Vagina (tissue), 2 donors: ENCODE measurements at regions not wholly inside any gene's neighbourhood (a gene's known extent, or its start where the extent isn't known, plus 50 kb on each side); places are given as distances from the start of the nearest gene placed in this dataset.

Experiments
- DNase-seq, 2 donors: peaks; one replicate each; pipeline ENCODE4 v3.0.0-alpha.2; 2017; ENCODE audit errors: extremely low spot score in 2 of 2
- H3K27ac ChIP-seq: fragments of 200-600 bp; sonication (generic); one replicate; pipeline ENCODE4 v1.5.1; 2019
- H3K27me3 ChIP-seq: fragments of 200-600 bp; sonication (generic); one replicate; pipeline ENCODE4 v1.5.1; 2019
- H3K36me3 ChIP-seq, 2 donors: fragments of 200-600 bp; sonication (generic); one replicate each; pipeline ENCODE4 v1.5.1; 2017 to 2019
- H3K4me1 ChIP-seq: fragments of 200-600 bp; sonication (generic); one replicate; pipeline ENCODE4 v1.5.1; 2019
- H3K4me3 ChIP-seq, 2 donors: fragments of 200-600 bp; sonication (generic); 1 replicate in 1 of 2; 2 replicates in 1 of 2; pipeline ENCODE4 v1.5.1; 2016 to 2019
- H3K9me3 ChIP-seq: fragments of 200-600 bp; sonication (generic); one replicate; pipeline ENCODE4 v1.5.1; 2019
- CTCF ChIP-seq, 3 experiments: fragments of 450-650 bp in 2 of 3; fragments of 200-600 bp in 1 of 3; sonication (generic) in 1 of 3; IDR thresholded peaks; one replicate each; pipeline ENCODE4 v1.5.1; 2017 to 2019; ENCODE audit warnings: antibody characterized with exemption in 3 of 3, mild to moderate bottlenecking in 2 of 3, moderate library complexity in 2 of 3
- POLR2A ChIP-seq, 2 donors: fragments of 450-650 bp; IDR thresholded peaks; one replicate each; pipeline ENCODE4 v1.6.1; 2017; ENCODE audit warnings: antibody characterized with exemption in 2 of 2, mild to moderate bottlenecking in 2 of 2, moderate library complexity in 2 of 2
- POLR2AphosphoS5 ChIP-seq, 2 donors: sonication (generic); formaldehyde crosslinking; IDR thresholded peaks; one replicate each; pipeline ENCODE4 v1.9.0; 2017; ENCODE audit warnings: antibody characterized with exemption in 2 of 2, mild to moderate bottlenecking in 2 of 2, low read depth in 1 of 2; ENCODE audit not compliant: insufficient read depth in 1 of 2
- intact Hi-C: fragments of 100-400 bp; cut with DNase I; formaldehyde crosslinking; loops from one replicate; pipeline ENCODE4 v1.15.1; 2023

- H3K9me3 ChIP-seq: no peaks in the 10 kb centered on the region
- H3K27me3 ChIP-seq: no peaks in the 10 kb centered on the region
- no peak overlapping the region for H3K27ac ChIP-seq
- no peak overlapping the region for H3K4me3 ChIP-seq
- intact Hi-C loops: no loop called here
- no peaks in the 10 kb centered on the region for H3K36me3 ChIP-seq
- DNase-seq: no peak
- peaks cover 20% of the 10 kb centered on the region for H3K4me1 ChIP-seq
- TF ChIP-seq POLR2AphosphoS5 (IDR thresholded peaks at IDR 0.05; ENCODE audit: insufficient read depth in 1 of 2, low read depth in 1 of 2) (no peak), POLR2A (IDR thresholded peaks at IDR 0.05) (no peak), CTCF (IDR thresholded peaks at IDR 0.05) (no peak)
These were observed 99.9 kb downstream of the NRN1 start for GRCh38 chr6:5906842-5907241.

GRCh38 chr6:5906340-5906670, 100.4 kb downstream of the NRN1 start:
- H3K9me3 ChIP-seq: no peaks in the 10 kb centered on the region
- no peaks in the 10 kb centered on the region for H3K36me3 ChIP-seq
- H3K4me1 ChIP-seq: peaks cover 20% of the 10 kb centered on the region
- no peak overlapping the region for H3K4me3 ChIP-seq
- no peaks in the 10 kb centered on the region for H3K27me3 ChIP-seq
- intact Hi-C loops: no loop called here
- peak overlapping the region; percentile 31 for H3K27ac ChIP-seq
- no peak for DNase-seq
- TF ChIP-seq CTCF (IDR thresholded peaks at IDR 0.05): no peak
- TF ChIP-seq POLR2A (IDR thresholded peaks at IDR 0.05): no peak
- no peak for TF ChIP-seq POLR2AphosphoS5 (IDR thresholded peaks at IDR 0.05; ENCODE audit: insufficient read depth in 1 of 2, low read depth in 1 of 2)

GRCh38 chr6:5905431-5906339, 101.0 kb downstream of the NRN1 start:
- Histone ChIP-seq H3K36me3 (no peaks in the 10 kb centered on the region), H3K27me3 (no peaks in the 10 kb centered on the region), H3K4me3 (no peak overlapping the region), H3K4me1 (peaks cover 20% of the 10 kb centered on the region), H3K27ac (peak overlapping the region; percentile 31), H3K9me3 (no peaks in the 10 kb centered on the region)
- DNase-seq: peak in 1 of 2 donors; percentile 90
- intact Hi-C loops: no loop called here
- TF ChIP-seq POLR2AphosphoS5 (IDR thresholded peaks at IDR 0.05; ENCODE audit: insufficient read depth in 1 of 2, low read depth in 1 of 2) (peak; percentile 65), POLR2A (IDR thresholded peaks at IDR 0.05) (no peak)

- Histone ChIP-seq H3K36me3 (no peaks in the 10 kb centered on the region), H3K4me3 (no peak overlapping the region), H3K9me3 (no peaks in the 10 kb centered on the region), H3K27me3 (no peaks in the 10 kb centered on the region), H3K27ac (no peak overlapping the region), H3K4me1 (peaks cover 20% of the 10 kb centered on the region)
- DNase-seq: no peak
- intact Hi-C loops: no loop called here
- TF ChIP-seq POLR2AphosphoS5 (IDR thresholded peaks at IDR 0.05; ENCODE audit: insufficient read depth in 1 of 2, low read depth in 1 of 2) (no peak), POLR2A (IDR thresholded peaks at IDR 0.05) (no peak), CTCF (IDR thresholded peaks at IDR 0.05) (no peak)
These were observed 102.2 kb downstream of the NRN1 start for GRCh38 chr6:5904532-5904931.

- intact Hi-C loops: no loop called here
- Histone ChIP-seq H3K4me3 (no peak overlapping the region), H3K27ac (no peak overlapping the region), H3K36me3 (no peaks in the 10 kb centered on the region), H3K27me3 (no peaks in the 10 kb centered on the region), H3K4me1 (peaks cover 2% of the 10 kb centered on the region), H3K9me3 (no peaks in the 10 kb centered on the region)
- no peak for TF ChIP-seq POLR2A (IDR thresholded peaks at IDR 0.05)
- TF ChIP-seq CTCF (IDR thresholded peaks at IDR 0.05): no peak
- TF ChIP-seq POLR2AphosphoS5 (IDR thresholded peaks at IDR 0.05; ENCODE audit: insufficient read depth in 1 of 2, low read depth in 1 of 2): no peak
- DNase-seq: peak in 1 of 2 donors; percentile 84
These were observed 107.3 kb downstream of the NRN1 start for GRCh38 chr6:5899216-5900045.
